HFFc6 (cell line): ENCODE measurements at regions not wholly inside any gene's neighbourhood (a gene's known extent, or its start where the extent isn't known, plus 50 kb on each side); places are given as distances from the start of the nearest gene placed in this dataset.
A peak's percentile ranks its signal among the peaks of the same experiment; 100 is the strongest.

Experiments used
- DNase-seq: peaks from one replicate; pipeline ENCODE4 v3.0.0-alpha.2; 2018
- H3K27ac Mint-ChIP-seq: 2 replicates; pipeline ENCODE4 v1.8.0; 2020; ENCODE audit warnings: mild to moderate bottlenecking, mixed read lengths
- H3K27me3 Mint-ChIP-seq: 2 replicates; pipeline ENCODE4 v1.8.0; 2021; ENCODE audit warnings: mild to moderate bottlenecking, moderate library complexity, mixed read lengths; ENCODE audit not compliant: insufficient read depth
- H3K36me3 Mint-ChIP-seq: 2 replicates; pipeline ENCODE4 v1.8.0; 2021; ENCODE audit warnings: low read depth, mixed read lengths
- H3K4me1 Mint-ChIP-seq: 2 replicates; pipeline ENCODE4 v1.8.0; 2020; ENCODE audit warnings: low read depth, mixed read lengths
- H3K4me3 Mint-ChIP-seq: 2 replicates; pipeline ENCODE4 v1.8.0; 2020; ENCODE audit warnings: mild to moderate bottlenecking, moderate library complexity, mixed read lengths
- H3K9me3 Mint-ChIP-seq: 2 replicates; pipeline ENCODE4 v1.8.0; 2020; ENCODE audit warnings: mild to moderate bottlenecking, mixed read lengths
- TF ChIP-seq, protein P1 (sequence below): fragments of 200-600 bp; sonication (generic); IDR thresholded peaks from 2 replicates; pipeline ENCODE4 v1.5.0; 2021; ENCODE audit warnings: antibody characterized with exemption, mild to moderate bottlenecking

DNA sequence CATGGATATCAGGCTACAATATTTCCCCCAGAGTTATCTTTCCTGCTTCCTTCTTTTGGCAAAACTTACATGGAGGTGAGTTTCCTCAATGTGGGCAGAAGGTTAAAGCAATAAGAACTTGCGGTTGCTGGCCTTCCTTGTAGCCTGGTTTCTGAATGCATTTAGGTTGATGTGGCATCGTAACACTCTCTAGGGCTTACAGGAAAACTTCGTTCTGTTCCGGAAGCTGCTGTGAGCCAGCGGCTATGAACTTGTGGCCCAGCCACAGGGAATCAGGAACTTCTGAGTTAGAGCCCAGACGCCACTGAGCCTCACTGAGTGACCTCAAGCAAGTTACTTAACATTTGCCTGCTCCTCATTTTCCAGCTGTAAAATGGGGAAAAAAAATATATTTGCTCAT lies 623.4 kb upstream of the ADAMTS5 start:
- no peaks in the 10 kb centered on the region for H3K36me3 Mint-ChIP-seq
- no peaks in the 10 kb centered on the region for H3K9me3 Mint-ChIP-seq
- TF ChIP-seq, protein P1, sequence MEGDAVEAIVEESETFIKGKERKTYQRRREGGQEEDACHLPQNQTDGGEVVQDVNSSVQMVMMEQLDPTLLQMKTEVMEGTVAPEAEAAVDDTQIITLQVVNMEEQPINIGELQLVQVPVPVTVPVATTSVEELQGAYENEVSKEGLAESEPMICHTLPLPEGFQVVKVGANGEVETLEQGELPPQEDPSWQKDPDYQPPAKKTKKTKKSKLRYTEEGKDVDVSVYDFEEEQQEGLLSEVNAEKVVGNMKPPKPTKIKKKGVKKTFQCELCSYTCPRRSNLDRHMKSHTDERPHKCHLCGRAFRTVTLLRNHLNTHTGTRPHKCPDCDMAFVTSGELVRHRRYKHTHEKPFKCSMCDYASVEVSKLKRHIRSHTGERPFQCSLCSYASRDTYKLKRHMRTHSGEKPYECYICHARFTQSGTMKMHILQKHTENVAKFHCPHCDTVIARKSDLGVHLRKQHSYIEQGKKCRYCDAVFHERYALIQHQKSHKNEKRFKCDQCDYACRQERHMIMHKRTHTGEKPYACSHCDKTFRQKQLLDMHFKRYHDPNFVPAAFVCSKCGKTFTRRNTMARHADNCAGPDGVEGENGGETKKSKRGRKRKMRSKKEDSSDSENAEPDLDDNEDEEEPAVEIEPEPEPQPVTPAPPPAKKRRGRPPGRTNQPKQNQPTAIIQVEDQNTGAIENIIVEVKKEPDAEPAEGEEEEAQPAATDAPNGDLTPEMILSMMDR: no peak
- H3K4me1 Mint-ChIP-seq: peaks cover 31% of the 10 kb centered on the region
- peak overlapping the region; percentile 60; the same call in 1 of the 2 replicates for H3K27ac Mint-ChIP-seq
- no peaks in the 10 kb centered on the region; the same call in 1 of the 2 replicates for H3K27me3 Mint-ChIP-seq
- H3K4me3 Mint-ChIP-seq: peak overlapping the region; percentile 69; the same call in 1 of the 2 replicates
- DNase-seq: no peak

DNA sequence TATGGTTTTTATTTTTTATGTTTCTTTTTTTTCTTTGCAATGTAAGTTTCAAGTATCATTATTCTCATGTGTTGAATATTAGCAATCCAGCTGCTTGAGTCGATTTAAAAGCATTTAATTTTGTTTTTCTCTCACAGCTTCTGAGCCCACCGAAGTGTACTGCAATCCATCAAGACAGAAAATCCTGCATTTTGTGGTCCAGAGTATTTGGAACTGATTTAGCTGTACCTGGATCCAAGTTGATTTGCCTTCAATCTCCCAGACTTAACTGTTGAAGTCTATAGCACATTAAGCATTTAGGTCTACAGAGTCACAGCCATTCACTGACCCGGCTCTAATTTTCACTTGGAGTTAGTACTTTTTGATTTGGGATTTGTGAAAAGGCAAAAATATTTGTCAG lies 622.9 kb upstream of the ADAMTS5 start:
- peak overlapping the region; percentile 60; the same call in 1 of the 2 replicates for H3K27ac Mint-ChIP-seq
- H3K4me1 Mint-ChIP-seq: peaks cover 32% of the 10 kb centered on the region
- no peaks in the 10 kb centered on the region for H3K36me3 Mint-ChIP-seq
- TF ChIP-seq, protein P1: no peak
- H3K4me3 Mint-ChIP-seq: peak overlapping the region; percentile 69; the same call in 1 of the 2 replicates
- no peaks in the 10 kb centered on the region; the same call in 1 of the 2 replicates for H3K27me3 Mint-ChIP-seq
- no peaks in the 10 kb centered on the region for H3K9me3 Mint-ChIP-seq
- DNase-seq: no peak

DNA sequence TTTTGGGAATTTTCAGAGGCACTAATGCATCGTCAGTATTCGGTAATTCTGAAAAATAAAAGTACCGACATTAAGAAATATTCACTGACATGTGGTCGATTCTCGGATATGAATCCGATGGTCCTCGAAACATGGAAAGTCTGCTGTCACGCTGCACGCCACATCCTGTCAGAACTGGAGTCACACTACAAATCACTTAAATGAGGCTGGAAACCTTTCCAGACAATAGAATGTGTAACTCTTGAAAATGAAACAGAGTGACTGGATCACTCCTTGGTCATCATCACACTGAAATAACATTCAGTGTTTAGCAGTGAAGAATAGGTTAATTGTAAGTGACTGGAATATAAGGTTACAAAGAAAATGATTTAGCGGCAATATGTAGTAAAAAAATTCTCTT lies 620.1 kb upstream of the ADAMTS5 start:
- Mint-ChIP-seq H3K4me3 (no peak overlapping the region), H3K9me3 (no peaks in the 10 kb centered on the region)
- no peak for DNase-seq

DNA sequence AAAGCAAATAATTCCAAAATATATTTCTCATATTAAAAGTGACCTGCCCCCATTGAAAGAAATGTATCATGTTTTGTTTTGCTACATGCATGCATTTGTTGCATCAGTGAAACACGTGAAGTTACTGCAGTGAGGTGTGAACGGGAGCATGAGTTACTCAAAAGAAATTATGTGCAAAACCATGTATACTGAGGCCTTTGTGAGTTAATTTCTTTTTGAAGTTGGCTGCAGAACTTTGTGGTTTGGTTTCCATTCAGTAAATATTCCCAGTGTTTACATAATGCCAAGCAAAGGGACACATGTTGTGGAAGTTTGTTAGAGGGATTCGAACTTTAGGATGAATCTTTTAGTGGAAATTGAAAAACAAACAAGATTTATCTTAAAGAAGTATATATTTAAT lies 619.4 kb upstream of the ADAMTS5 start:
- DNase-seq: no peak

More for the DNA sequence above, 620.1 kb upstream of the ADAMTS5 start:
- Mint-ChIP-seq H3K27ac (no peak overlapping the region), H3K4me1 (peaks cover 53% of the 10 kb centered on the region), H3K27me3 (no peaks in the 10 kb centered on the region; the same call in none of the 2 replicates), H3K36me3 (no peaks in the 10 kb centered on the region)
- TF ChIP-seq, protein P1: no peak

DNA sequence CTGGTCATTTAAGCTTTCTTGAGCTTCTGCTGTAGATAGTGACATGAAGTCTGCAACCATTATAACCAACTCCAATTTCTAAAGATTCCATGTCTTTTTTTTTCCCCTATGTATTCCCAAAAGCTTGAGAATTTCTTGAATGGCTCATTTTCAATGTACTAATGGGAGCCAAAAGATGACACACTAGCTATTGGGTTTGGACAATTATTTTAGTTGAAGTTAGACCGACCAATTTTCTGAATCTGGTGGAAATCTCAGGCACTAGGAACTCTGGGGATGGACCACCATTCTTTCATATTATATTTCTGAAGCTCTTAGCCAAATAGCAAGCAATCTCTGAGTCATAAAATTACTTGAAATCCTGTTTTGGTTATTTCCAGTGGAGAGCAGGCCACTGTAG lies 617.4 kb upstream of the ADAMTS5 start:
- DNase-seq: no peak
- peaks cover 55% of the 10 kb centered on the region for H3K4me1 Mint-ChIP-seq
- no peak overlapping the region; the same call in 1 of the 2 replicates for H3K27ac Mint-ChIP-seq
- H3K36me3 Mint-ChIP-seq: peaks cover 8% of the 10 kb centered on the region
- H3K4me3 Mint-ChIP-seq: no peak overlapping the region
- TF ChIP-seq, protein P1: no peak
- H3K9me3 Mint-ChIP-seq: peaks cover 4% of the 10 kb centered on the region; the same call in 1 of the 2 replicates
- H3K27me3 Mint-ChIP-seq: no peaks in the 10 kb centered on the region; the same call in none of the 2 replicates

More for the DNA sequence above, 619.4 kb upstream of the ADAMTS5 start:
- no peak overlapping the region for H3K27ac Mint-ChIP-seq
- no peak overlapping the region for H3K4me3 Mint-ChIP-seq
- H3K36me3 Mint-ChIP-seq: no peaks in the 10 kb centered on the region
- peaks cover 53% of the 10 kb centered on the region for H3K4me1 Mint-ChIP-seq
- H3K27me3 Mint-ChIP-seq: no peaks in the 10 kb centered on the region; the same call in none of the 2 replicates
- no peaks in the 10 kb centered on the region for H3K9me3 Mint-ChIP-seq
- TF ChIP-seq, protein P1: no peak
